SKM-1 (cell line): ENCODE measurements at regions not wholly inside any gene's neighbourhood (a gene's known extent, or its start where the extent isn't known, plus 50 kb on each side); places are given as distances from the start of the nearest gene placed in this dataset.
"Not testable (repeated sequence)": the region's sequence is repeated elsewhere in the genome, so short reads cannot be mapped to it uniquely, and the experiment has no call there.

ENCODE experiments used
- DNase-seq: peaks from one replicate; lab custom pipeline; 2025; ENCODE audit not compliant: unreplicated experiment; lab: John Stamatoyannopoulos, UW

DNA sequence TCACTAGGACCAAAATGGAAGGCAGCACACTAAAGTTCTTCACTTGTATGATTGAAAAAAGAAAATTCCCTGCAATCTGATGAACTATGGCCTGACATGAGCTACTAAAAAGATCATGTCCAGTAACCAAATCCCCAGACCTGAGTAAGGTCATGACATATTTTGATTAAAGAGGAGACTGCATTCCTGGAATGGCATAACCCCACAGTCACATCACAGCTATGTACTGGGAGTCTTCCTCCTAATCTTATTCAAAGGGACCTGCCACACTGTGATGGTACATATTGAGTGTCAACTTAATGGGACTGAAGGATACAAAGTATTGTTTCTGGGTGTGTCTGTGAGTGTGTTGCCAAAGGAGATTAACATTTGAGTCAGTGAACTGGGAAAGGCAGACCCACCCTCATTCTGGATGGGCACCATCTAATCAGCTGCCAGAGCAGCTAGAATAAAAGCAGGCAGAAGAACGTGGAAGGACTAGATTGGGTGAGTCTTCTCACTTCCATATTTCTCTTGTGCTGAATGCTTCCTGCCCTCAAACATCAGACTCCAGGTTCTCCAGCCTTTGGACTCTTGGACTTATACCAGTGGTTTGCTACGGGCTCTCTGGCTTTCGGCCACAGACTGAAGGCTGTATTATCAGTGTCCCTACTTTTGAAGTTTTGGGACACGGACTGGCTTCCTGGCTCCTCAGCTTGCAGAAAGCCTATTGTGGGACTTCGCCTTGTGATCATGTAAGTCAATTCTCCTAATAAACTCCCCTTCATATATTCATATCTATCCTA, 345.0 kb downstream of the TMEM38B start:
- DNase-seq: no peak

DNA sequence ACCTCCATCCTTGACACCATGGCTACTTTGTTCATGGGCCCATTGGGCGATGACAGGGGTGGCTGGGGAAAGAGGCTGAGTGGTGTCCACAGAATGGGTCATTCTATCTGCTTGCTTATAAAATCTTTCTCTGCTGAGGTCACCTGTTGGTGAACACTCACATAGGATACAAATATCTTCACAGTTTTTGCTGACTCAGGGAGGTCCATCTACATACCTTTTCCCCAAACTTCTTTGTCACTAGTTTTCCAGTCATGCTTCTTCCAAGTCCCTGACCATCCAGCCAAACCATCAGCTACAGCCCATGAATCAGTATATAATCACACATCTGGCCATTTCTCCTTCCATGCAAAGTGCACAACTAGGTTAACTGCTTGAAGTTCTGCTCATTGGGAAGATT, 347.6 kb downstream of the TMEM38B start:
- not testable (repeated sequence) for DNase-seq

DNA sequence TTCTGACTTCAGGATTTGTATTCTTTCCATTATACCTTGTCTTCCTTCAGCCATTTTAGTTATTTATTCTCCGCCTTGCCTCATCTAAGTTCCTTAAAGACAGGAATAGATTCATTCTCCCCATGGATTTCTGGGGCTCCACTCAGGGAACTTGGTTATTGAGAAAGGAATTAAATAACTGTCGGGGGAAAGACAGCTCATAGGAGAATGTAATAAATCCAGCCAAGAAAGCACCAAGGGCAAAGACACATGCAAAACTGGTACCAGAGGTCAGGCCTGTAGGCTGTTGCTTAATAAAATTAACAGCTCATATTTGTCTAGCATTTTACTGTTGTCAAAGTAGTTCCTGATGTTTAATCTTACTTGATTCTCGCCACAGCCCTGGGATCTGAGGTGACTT, 357.2 kb downstream of the TMEM38B start:
- no peak for DNase-seq

DNA sequence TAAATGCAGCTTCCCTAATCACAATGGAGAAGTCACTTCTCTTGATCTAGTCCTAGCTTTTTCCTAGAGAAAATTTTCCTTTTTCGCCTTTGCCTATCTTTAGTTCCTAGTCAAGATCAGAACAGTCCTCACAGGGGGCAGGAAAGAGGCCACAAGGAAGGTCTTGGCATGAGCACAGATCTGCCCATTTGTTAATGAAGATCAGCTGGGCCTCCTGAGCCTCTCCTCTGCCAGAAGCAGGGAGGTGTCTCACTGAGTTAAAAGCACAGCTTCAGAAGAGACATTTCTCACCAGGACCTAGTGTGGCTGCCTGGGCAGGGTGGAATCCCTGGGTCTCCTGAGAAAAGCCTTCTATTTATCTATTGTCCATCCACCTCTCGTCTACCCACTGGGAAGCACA, 357.8 kb downstream of the TMEM38B start:
- DNase-seq: no peak

DNA sequence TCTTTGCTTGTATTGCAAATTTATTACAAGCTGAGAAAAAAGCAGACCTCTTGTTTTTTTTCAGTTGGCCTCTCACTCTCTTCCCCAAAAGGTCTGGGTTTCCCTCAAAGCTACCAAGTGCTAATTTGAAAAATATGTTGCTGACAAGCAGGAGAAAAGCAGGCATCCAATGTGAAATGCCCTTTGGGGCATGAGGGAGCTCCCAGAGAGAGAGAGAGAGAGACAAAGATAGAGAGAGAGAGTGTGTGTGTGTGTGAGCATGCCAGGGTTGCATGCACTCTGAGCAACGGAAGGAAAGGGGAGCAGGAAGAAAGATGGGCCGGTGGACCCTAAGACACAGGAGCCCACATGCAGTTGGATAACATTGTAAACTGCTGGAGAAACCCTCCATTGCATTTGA, 358.4 kb downstream of the TMEM38B start:
- DNase-seq: no peak

DNA sequence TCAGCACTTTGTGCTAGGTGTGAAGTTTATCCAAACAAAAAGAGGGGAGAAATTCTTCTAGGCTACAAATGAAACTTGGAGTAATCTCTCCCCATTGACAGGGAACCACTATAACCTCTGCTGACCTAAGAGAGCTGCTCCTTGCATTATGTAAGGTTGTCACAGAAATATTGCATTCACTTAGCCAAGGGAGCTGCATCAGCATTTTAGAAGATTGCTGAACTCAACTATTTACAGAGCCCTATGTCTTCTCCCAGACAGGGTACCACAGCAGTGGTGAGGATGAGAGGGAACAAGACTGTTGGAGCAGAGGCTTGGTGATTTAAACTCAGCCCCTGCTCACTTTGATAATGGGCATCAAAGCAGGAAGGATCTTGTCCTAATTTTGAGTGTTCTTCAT, 362.0 kb downstream of the TMEM38B start:
- no peak for DNase-seq

DNA sequence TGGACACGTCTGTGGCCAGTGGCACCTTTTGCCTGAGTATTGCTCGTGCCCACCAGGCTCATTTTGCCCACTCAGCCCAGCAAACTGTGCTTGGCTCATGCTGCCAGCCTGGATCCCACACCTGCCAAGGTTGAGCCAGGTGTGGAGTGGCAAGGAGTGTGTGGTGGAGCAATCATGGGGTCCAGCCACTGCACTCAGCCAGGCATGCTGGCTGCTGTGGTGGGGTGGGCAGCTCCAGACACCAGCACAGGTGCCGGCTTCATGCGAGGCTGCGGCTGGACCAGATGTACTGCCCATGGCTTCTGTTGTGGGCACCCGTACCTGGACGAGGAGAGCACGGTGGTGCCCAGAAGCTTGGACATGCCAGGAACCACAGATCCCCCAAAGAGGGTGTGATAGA, 364.1 kb downstream of the TMEM38B start:
- no peak for DNase-seq

DNA sequence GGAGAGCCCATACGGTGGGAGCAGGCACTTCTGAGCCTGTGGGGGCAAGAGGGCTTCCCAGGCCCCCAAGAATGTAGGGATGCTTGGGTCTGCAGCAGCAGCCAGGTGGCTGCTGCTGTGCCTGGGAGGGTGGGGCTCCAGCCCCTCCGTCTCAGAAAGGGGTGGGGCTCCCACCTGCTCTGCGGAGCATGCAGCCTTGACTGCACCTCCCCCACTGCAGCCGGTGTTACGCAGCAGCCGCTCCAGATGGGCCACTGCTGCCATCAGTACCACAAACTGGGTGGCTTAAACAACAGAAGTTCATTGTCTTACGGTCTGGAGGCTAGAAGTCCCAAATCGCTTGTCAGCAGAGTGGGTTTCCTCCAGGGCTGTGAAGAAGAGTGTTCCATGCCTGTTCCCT, 365.5 kb downstream of the TMEM38B start:
- DNase-seq: no peak

DNA sequence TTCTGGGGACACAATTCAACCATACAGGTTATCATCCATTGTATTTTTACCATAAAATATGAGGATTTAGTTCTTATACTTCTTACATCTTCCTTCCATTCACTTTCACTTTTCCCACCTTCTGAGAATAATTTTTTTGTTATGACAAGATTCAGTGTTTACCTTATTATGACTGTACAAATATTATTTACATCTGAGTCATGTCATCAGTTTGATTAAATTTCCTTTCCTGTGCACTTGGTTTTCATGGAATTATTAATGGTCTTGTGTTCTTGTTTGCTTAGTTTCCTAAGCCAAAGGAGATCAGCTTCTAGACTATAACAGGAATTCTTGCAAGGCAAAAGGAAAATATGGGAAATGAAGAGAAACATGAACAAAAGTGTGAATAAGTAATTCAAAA, 366.5 kb downstream of the TMEM38B start:
- no peak for DNase-seq

DNA sequence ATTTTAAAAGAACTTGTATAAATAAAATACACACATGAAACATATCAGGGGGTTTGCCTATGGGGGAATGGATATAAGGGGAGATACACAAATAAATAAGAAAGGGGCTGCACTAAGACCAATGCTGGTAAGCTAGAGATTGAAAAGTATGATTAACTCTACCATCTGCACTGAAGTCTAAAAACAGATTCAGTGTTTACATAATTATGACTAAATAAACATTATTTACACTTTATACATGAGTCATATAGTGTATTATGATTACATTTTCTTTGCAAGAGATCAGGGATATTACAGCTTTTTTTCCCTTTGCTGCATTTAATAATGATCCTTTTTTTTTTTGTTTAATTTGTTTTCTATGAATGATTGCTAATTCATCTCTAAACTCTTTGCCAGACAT, 367.9 kb downstream of the TMEM38B start:
- no peak for DNase-seq

DNA sequence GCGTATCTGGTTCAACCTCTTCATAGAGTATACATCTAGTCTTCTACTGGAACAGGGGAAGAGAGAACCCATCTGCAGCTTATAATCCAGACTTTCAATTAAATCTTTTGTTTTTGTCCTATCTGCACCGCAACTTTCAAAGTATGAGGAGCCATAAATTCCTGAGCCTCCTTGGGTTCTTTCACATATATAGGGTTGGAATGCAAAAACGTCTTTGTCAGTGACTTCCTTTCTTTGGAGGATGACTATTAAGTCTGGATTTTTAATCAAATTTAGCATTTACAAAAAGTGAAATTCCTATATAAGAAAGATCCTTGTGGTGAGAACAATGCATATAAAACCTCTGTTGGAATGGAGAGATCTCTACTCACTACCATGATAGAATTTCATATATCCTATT, 370.8 kb downstream of the TMEM38B start:
- no peak for DNase-seq

DNA sequence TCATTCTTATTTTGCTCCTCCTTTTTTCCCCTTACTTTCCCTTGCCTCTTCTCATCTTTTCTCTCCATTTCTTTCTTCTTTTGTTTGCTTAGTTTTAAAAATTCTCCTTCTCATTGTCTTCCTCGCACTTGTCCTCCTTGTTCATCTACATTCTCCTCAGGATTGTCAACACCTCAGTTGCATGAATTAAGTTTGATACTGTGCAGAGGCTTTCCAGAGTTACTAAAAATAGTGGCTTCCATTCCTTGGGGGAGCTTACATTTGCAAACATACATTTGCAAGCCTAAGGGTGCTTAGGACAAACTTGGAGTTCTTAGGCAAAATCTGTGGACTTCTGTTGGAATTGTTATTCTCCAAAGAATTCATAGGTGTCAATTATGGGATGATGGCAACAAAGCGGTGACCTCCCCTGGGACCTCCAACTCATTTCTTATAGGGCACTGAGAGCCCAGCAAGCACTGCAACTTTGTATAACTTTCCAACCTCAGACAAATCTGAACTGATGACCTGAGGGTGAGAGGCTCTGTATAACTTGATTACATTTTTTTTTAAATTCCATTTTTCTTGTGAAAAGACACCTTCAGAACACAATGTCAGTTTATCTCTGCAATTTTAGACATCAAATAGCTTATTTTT, 371.4 kb downstream of the TMEM38B start:
- DNase-seq: no peak

DNA sequence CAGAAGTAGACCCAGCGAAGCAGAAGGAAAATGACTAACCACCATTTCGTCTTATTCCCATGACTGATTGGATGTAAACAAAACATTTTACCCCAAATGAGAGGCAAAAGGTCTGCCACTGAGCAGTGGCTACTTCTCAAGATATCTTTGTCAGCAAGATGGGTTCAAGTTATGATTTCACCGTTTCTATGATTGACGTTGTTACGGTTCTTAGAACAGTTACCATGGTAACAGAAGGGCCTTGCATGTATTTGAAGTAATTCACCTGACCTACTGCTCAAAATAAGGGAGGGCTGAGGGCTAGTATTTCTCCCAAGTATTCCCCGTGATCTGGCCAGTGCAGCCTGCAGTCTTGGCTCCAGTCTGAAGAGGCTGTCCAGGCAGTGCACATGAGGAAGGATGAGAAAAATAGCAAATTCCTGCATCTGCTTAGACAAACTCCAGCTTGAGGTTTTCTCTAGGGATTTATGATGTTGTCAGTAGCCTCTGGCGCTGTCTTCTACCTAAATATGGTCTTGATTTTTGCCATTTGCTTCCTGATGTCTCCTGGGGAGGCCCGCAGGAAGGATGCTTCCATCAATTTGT, 372.7 kb downstream of the TMEM38B start:
- DNase-seq: no peak

DNA sequence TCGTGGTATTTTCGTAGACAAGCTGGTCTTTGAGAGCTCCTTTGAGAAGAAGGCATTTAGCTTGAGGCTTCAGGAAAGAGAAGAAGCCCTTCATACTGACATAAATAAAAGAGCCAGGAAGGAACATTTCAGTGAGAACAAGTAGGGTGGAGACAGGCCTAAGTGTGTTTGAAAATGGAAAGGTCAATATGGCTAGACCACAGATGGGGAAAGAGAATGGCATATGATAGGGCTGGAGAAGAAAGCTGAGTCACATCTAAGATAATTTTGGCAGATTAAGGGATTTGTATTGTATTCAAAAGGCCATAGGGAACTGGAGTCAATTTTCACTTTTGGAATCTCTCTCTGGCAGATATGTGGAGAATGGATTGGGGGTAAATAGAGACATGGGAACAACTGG, 374.9 kb downstream of the TMEM38B start:
- no peak for DNase-seq

DNA sequence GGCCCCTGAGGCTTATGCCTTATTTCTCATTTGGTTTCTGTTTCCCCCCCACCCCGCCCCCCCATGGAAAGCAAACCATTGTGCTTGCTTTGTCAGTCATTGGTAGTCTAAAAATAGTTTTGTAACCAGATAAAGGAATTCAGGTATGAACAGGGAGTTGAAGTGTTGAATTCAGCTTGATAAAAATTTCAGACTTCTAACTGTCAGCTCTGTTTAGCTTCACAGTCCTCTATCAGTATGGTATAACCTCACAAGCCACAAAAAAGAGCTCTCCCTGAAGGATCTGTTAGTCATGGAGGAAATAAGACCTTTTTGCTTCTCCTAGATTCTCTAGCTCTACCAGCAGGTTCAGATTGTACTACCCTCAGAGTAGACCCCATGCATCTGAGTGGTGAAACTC, 378.1 kb downstream of the TMEM38B start:
- no peak for DNase-seq

DNA sequence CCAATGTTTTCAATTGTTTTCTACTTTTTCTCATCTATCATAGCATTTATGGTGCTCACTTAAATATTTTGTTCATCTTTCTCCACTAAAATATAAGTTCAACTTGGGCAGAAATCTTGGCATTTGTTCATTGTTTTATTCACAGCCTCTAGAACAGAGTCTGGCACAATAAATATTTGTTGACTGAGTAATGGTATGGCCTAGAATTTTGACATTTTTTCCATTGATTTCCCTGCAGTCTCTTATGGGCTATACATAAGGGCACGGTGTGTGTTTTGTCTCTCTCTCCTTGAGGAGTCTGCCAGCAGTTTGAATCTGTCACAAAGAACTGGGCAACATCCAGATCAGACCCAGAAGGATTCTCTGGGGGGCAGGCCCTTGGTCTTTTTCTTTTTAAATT, 379.7 kb downstream of the TMEM38B start:
- DNase-seq: no peak

DNA sequence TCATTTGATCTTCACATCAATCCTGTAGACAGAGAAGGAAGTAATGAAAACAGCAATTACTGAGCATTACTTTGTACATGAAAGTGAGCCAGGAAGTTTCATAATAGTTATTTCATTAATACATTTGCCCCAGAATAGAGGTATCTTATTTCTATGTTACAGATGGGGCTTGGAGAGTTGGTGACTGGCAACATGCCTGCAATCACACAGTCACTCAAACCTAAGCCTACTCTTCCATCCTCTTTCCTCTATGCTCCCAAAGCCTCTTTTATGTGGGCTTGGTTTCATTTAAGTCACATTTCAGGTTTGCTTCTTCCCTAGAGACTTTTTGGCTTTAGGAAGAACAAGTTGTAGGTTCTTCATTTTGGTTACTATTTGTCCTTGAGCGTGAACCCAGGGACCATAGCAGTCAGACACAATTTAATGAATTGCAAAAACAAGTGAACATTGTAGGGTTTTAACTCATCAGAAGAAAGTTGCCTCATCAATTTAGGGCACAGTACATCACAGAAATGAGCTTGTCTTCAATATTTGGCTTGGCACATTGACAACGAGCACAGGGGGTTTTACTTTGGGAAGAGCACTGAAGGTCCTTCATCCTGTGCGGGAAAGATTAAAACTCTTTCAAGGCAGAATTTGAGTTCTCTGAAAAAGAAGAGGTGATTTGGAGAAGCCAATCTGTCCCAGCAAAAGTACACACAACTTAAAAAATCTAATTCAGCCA, 381.1 kb downstream of the TMEM38B start:
- DNase-seq: no peak

DNA sequence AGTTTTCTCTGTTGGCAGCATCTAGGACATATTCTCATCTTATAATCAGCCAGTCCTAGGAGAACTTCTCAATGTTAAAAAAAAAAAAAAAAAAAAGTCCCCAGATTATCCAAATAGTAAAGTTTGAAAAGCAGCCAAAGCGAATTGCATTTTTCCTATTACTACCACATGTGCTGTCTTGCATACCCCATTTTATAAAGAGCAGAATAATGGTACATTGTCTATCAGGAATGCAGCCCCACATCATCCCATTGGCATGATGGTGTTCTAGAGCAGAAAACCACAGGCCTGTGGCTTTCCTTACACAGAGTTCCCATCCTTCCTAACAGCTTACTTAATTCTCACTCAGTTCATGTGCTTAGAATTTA, 381.6 kb downstream of the TMEM38B start:
- no peak for DNase-seq

DNA sequence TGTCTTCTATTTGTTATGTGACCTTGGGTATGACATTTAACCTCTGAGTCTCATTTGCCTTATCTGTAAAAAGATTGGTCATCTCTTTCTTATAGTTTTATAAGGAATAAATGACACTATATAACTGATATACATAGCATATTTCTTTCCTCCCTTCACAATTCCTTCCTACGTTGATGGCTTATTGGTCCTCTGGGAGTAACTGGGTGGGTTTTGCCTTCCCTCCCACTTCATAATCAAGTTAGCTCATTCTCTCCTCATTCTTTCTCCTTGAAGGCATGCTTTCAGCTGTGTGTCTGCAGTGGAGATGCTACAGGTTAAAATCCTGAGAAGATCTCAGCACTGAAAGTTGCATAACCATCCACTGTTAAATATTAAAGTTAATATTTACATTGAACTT, 382.4 kb downstream of the TMEM38B start:
- DNase-seq: no peak

DNA sequence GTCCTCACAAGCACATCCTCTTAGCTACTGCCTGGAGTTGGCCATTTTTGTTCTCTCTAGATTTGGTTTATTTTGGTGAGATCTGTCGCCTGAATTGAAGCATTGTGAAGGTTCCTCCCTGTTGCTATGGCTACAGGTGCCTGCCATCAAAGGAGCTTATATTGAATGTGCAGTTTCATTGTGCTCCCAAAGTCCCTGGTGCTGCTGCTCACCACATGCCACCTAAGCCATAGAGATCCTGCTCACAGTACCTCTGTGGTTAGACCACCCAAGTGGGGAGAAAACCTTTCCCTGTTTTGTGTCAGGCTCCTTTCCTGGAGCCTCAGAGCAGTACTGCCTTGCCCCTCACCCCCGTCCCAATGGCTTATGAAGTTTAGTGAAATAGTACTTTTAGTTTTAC, 383.4 kb downstream of the TMEM38B start:
- DNase-seq: no peak

DNA sequence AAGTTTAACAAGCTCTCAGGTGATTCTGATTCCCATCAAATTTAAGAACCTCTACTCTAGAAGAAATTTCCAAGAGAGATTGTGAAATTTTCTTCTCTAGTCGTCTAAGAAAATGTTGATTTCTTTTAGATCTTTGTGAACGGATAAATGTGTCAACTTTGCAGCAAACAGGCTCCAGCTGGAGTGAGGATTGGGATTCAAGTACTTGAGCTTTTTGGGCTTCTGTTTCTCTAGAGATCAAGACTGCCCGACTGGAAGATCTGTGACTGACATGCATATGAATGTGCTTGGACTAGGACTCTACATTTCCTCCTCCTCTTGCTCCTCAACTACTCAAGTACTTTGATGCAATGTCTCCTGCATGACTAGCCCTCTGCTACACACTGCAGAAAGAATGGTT, 388.3 kb downstream of the TMEM38B start:
- DNase-seq: no peak

DNA sequence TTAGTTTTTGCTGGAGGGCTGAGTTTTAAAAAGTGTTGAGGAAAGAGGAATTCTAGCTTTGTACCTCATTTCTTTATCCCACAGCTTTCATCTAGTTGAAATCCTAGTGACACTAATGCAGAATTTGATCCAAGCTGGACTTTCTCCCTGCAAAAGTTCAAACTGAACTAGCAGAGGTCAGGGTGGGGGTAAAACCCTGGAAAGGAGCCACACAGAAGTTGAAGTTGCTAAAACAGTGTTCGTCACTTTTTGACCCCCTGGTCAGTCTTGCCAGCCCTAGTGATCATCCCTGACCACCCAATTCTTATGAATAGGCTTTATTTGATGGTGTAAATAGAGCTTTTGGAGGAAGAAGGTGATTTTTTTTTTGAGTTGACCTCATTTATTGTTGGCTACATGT, 390.4 kb downstream of the TMEM38B start:
- no peak for DNase-seq
